D721Med (cell line): ENCODE measurements at regions not wholly inside any gene's neighbourhood (a gene's known extent, or its start where the extent isn't known, plus 50 kb on each side); places are given as distances from the start of the nearest gene placed in this dataset.

Experiments
- DNase-seq: peaks from one replicate; pipeline ENCODE4 v3.0.0; 2011; ENCODE audit warnings: low spot score; ENCODE audit not compliant: insufficient read length
- FAIRE-seq: peaks from 2 replicates; lab custom pipeline; 2011; peaks lifted over from hg19 to GRCh38; lab: Jason Lieb, UNC
- CTCF ChIP-seq: IDR thresholded peaks from 2 replicates; pipeline ENCODE4 v1.5.1; 2012; ENCODE audit warnings: mild to moderate bottlenecking, control low read depth; ENCODE audit not compliant: insufficient read depth; ENCODE audit errors: missing control alignments

- FAIRE-seq, result no peak
Measured at GRCh38 chr1:244758708-244759107, 76.8 kb upstream of the COX20 start.

GRCh38 chr1:244759158-244759557, 76.3 kb upstream of the COX20 start:
- DNase-seq, result no peak
- TF ChIP-seq CTCF, result no peak
- no peak for FAIRE-seq

More at GRCh38 chr1:244758708-244759107, 76.8 kb upstream of the COX20 start:
- TF ChIP-seq CTCF, result no peak
- no peak for DNase-seq

- no peak for FAIRE-seq
- TF ChIP-seq CTCF, result no peak
Measured at GRCh38 chr1:244760471-244760870, 75.0 kb upstream of the COX20 start.

GRCh38 chr1:244761279-244761678, 74.2 kb upstream of the COX20 start:
- no peak for DNase-seq
- TF ChIP-seq CTCF, result no peak
- FAIRE-seq, result no peak

More at GRCh38 chr1:244760471-244760870, 75.0 kb upstream of the COX20 start:
- no peak for DNase-seq

- TF ChIP-seq CTCF, result no peak
- FAIRE-seq (no peak), DNase-seq (no peak)
Measured at GRCh38 chr1:244762629-244763028, 72.8 kb upstream of the COX20 start.

- no peak for TF ChIP-seq CTCF
- FAIRE-seq (no peak), DNase-seq (no peak)
Measured at GRCh38 chr1:244768186-244768585, 67.3 kb upstream of the COX20 start.

- FAIRE-seq, result no peak
- DNase-seq, result no peak
- no peak for TF ChIP-seq CTCF
Measured at GRCh38 chr1:244768804-244769203, 66.7 kb upstream of the COX20 start.

GRCh38 chr1:244770556-244770955, 64.9 kb upstream of the COX20 start:
- peak; percentile 69 for DNase-seq
- peak; percentile 98 for FAIRE-seq
